Kidney (tissue), 13 donors: ENCODE measurements at regions not wholly inside any gene's neighbourhood (a gene's known extent, or its start where the extent isn't known, plus 50 kb on each side); places are given as distances from the start of the nearest gene placed in this dataset.

ENCODE experiments used
- DNase-seq, 5 donors: peaks; one replicate each; pipeline ENCODE4 v3.0.0-alpha.2; 2013 to 2020
- FAIRE-seq: peaks from 2 replicates; lab custom pipeline; 2012; peaks lifted over from hg19 to GRCh38; lab: Jason Lieb, UNC
- H3K27ac ChIP-seq, 2 donors: one replicate each; pipeline ENCODE4 v1.7.0; 2013; ENCODE audit warnings: low read depth in 2 of 2, low read length in 2 of 2, inconsistent platforms in 1 of 2
- H3K27me3 ChIP-seq: one replicate; pipeline ENCODE4 v1.7.1; 2013; ENCODE audit warnings: low read length, inconsistent platforms; ENCODE audit not compliant: control insufficient read depth, insufficient read depth
- H3K36me3 ChIP-seq, 3 donors: one replicate each; pipeline versions ENCODE4 v1.7.0 to v1.7.1; 2013; ENCODE audit warnings: low read length in 3 of 3, control low read depth in 1 of 3, inconsistent platforms in 1 of 3; ENCODE audit not compliant: insufficient read depth in 3 of 3, control insufficient read depth in 2 of 3
- H3K4me1 ChIP-seq, 3 donors: one replicate each; pipeline versions ENCODE4 v1.7.0 to v1.7.1; 2013; ENCODE audit warnings: low read length in 3 of 3, inconsistent platforms in 1 of 3, low read depth in 1 of 3; ENCODE audit not compliant: control insufficient read depth in 2 of 3, insufficient read depth in 2 of 3
- H3K4me3 ChIP-seq, 3 donors: one replicate each; pipeline versions ENCODE4 v1.7.0 to v1.8.1; 2013; ENCODE audit warnings: low read length in 3 of 3, control low read depth in 1 of 3, inconsistent platforms in 1 of 3
- H3K9ac ChIP-seq, 3 donors: one replicate each; pipeline versions ENCODE4 v1.7.0 to v1.7.1; 2013; ENCODE audit warnings: low read length in 3 of 3, control low read depth in 1 of 3, inconsistent platforms in 1 of 3
- H3K9me3 ChIP-seq, 3 donors: one replicate each; pipeline versions ENCODE4 v1.7.0 to v1.7.1; 2013; ENCODE audit warnings: low read length in 3 of 3, control low read depth in 1 of 3, inconsistent platforms in 1 of 3; ENCODE audit not compliant: control insufficient read depth in 2 of 3, insufficient read depth in 1 of 3
- intact Hi-C: fragments of 100-400 bp; cut with DNase I; formaldehyde crosslinking; loops from one replicate; pipeline ENCODE4 v1.11.1; 2022
- TF ChIP-seq, protein P1 (sequence below): IDR thresholded peaks from 3 replicates; pipeline ENCODE4 v1.5.1; 2012; ENCODE audit warnings: mild to moderate bottlenecking, moderate library complexity, borderline replicate concordance; ENCODE audit not compliant: insufficient read depth; ENCODE audit errors: extremely low read depth
- donor health status: control.
- donor health status: control.
- donor health status: control.
- donor health status: control.
- donor health status: control.
- donor health status: DM: yes; HTN: yes; CAD: no.
- donor health status: Normal renal cell carcinoma (clear cell type).

DNA sequence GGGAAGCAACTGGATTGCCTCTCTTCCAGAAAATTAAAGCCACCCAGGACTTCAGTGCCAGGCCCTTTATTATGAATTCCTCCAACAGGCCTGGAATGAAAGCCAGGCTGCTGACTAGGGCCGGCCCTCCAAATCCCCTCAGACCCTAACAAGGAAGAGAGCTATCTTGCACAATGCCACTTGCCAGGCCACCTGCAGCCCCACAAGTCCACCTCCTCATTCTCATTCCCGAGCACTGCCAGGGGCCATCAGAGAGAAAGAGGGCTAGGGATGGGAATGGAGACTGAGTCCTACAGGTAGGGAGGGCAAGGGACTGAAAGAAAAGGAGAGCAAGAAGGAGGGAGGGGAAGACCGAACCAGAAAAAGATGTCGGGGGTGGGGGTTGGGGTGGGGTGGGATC lies 86.5 kb downstream of the MRPL14 start:
- no peaks in the 10 kb centered on the region for H3K27me3 ChIP-seq
- H3K9ac ChIP-seq: no peak overlapping the region
- H3K9me3 ChIP-seq: no peaks in the 10 kb centered on the region
- intact Hi-C loops: no loop called here
- TF ChIP-seq, protein P1, sequence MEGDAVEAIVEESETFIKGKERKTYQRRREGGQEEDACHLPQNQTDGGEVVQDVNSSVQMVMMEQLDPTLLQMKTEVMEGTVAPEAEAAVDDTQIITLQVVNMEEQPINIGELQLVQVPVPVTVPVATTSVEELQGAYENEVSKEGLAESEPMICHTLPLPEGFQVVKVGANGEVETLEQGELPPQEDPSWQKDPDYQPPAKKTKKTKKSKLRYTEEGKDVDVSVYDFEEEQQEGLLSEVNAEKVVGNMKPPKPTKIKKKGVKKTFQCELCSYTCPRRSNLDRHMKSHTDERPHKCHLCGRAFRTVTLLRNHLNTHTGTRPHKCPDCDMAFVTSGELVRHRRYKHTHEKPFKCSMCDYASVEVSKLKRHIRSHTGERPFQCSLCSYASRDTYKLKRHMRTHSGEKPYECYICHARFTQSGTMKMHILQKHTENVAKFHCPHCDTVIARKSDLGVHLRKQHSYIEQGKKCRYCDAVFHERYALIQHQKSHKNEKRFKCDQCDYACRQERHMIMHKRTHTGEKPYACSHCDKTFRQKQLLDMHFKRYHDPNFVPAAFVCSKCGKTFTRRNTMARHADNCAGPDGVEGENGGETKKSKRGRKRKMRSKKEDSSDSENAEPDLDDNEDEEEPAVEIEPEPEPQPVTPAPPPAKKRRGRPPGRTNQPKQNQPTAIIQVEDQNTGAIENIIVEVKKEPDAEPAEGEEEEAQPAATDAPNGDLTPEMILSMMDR: no peak
- DNase-seq (peak in 2 of 5 donors; percentile 17 to 34), FAIRE-seq (no peak)
- H3K4me1 ChIP-seq: peaks cover 0 to 6% (median 0%) of the 10 kb centered on the region in 3 donors
- H3K36me3 ChIP-seq: no peaks in the 10 kb centered on the region
- no peak overlapping the region for H3K27ac ChIP-seq
- H3K4me3 ChIP-seq: no peak overlapping the region

DNA sequence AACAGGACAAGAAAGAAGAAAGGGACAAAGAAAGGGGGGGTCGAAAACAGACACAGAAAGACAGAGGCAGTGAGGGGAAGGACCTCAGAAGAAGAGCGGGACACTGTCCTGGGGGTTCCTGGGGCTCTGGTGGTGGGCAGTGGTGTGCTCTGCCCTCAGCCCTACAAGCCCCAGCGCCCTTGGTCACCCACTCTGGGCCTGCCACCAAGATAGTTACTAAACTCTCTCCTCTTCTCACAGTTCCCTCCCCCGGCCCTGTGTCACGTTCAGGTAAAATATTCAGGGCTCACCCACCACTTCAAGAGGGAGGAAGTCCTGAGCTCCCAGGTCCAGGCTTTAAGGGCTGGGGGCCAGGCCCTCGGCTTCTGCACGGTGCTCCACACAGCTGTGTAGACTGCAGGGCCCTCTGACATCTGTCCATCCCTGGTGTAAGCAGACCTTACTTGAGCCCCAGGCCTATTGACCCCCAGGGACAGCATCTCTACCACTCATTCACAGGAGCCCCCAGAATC lies 87.4 kb downstream of the MRPL14 start:
- FAIRE-seq (no peak), DNase-seq (peak in 2 of 5 donors; percentile 26 to 35)
- Histone ChIP-seq H3K27me3 (no peaks in the 10 kb centered on the region), H3K27ac (no peak overlapping the region), H3K36me3 (no peaks in the 10 kb centered on the region), H3K9ac (no peak overlapping the region), H3K4me1 (peaks cover 0 to 6% (median 0%) of the 10 kb centered on the region in 3 donors), H3K4me3 (no peak overlapping the region), H3K9me3 (no peaks in the 10 kb centered on the region)
- TF ChIP-seq, protein P1: no peak
- intact Hi-C loops: no loop called here

DNA sequence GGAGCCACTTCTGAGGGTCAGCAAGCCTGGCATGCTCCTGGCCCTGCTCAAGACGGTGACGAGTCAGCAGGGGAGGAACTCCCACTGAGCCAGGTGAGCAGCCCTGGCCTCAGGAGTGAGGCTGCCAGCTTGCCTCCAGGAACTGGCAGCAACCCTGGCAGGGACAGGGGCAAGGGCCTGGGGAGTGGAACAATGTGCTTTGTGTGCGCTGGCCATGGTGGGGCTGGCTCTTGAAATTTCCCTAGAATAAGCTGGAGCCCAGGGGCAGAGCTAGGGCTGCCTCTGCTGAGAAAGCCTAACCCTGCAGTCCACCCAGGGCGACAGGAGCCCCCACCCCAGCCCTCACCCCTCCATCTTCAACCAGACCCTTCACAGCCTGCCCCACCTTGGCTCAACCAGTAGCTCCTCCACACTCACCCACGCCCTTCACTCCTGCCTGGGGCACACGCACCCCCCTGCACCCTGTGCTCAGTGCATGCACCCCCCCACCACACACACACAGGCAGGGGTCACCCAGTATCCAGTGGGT lies 88.0 kb downstream of the MRPL14 start:
- peak in 2 of 5 donors; percentile 29 to 66 for DNase-seq
- H3K27me3 ChIP-seq: no peaks in the 10 kb centered on the region
- no peak overlapping the region for H3K9ac ChIP-seq

More for the DNA sequence above, 88.0 kb downstream of the MRPL14 start:
- no peak for FAIRE-seq
- Histone ChIP-seq H3K27ac (no peak overlapping the region), H3K4me3 (no peak overlapping the region), H3K9me3 (no peaks in the 10 kb centered on the region), H3K36me3 (no peaks in the 10 kb centered on the region), H3K4me1 (peaks cover 0 to 6% (median 0%) of the 10 kb centered on the region in 3 donors)
- TF ChIP-seq, protein P1: no peak
- intact Hi-C loops: no loop called here
